ENCODE measurements at regions not wholly inside any gene's neighbourhood (a gene's known extent, or its start where the extent isn't known, plus 50 kb on each side); places are given as distances from the start of the nearest gene placed in this dataset.

- Histone ChIP-seq H4K20me1 (ENCODE audit: control insufficient read depth, insufficient read depth, low read depth, low read length) (no peaks in the 10 kb centered on the region), H3K27me3 (ENCODE audit: control insufficient read depth, low read length) (no peaks in the 10 kb centered on the region), H3K9me3 (ENCODE audit: control insufficient read depth, insufficient read depth, low read length) (no peaks in the 10 kb centered on the region), H3K27ac (ENCODE audit: low read depth, low read length) (no peak overlapping the region), H3K4me2 (ENCODE audit: low read length) (no peak overlapping the region), H3K9me2 (replicated peaks; ENCODE audit: control insufficient read depth, low read length) (no peaks in the 10 kb centered on the region), H3K79me2 (ENCODE audit: control insufficient read depth, low read length) (no peaks in the 10 kb centered on the region), H3K4me1 (ENCODE audit: control insufficient read depth, low read length) (no peaks in the 10 kb centered on the region), H3F3A (ENCODE audit: control insufficient read depth, insufficient read depth) (no peaks in the 10 kb centered on the region), H3K36me3 (ENCODE audit: control insufficient read depth, low read length) (no peaks in the 10 kb centered on the region), H3K4me3 (ENCODE audit: low read length) (no peak overlapping the region)
- TF ChIP-seq CTCF (IDR thresholded peaks at IDR 0.05; ENCODE audit: low read depth, low read length, poor library complexity, severe bottlenecking) = no peak
- no peak for TF ChIP-seq EZH2phosphoT487 (IDR thresholded peaks at IDR 0.05; ENCODE audit: borderline replicate concordance, low read length)
Observed at GRCh38 chr3:124223853-124224252, 231.9 kb upstream of the ROPN1 start.

GRCh38 chr3:124227150-124227630 lies 235.3 kb upstream of the ROPN1 start:
- H4K20me1 ChIP-seq (ENCODE audit: control insufficient read depth, insufficient read depth, low read depth, low read length) = no peaks in the 10 kb centered on the region
- H3K9me3 ChIP-seq (ENCODE audit: control insufficient read depth, insufficient read depth, low read length) = no peaks in the 10 kb centered on the region
- H3K9me2 ChIP-seq (replicated peaks; ENCODE audit: control insufficient read depth, low read length) = no peaks in the 10 kb centered on the region
- no peak overlapping the region for H3K4me3 ChIP-seq (ENCODE audit: low read length)
- no peaks in the 10 kb centered on the region for H3F3A ChIP-seq (ENCODE audit: control insufficient read depth, insufficient read depth)
- H3K4me2 ChIP-seq (ENCODE audit: low read length) = no peak overlapping the region
- no peaks in the 10 kb centered on the region for H3K79me2 ChIP-seq (ENCODE audit: control insufficient read depth, low read length)
- no peaks in the 10 kb centered on the region for H3K36me3 ChIP-seq (ENCODE audit: control insufficient read depth, low read length)
- TF ChIP-seq EZH2phosphoT487 (IDR thresholded peaks at IDR 0.05; ENCODE audit: borderline replicate concordance, low read length) (no peak), CTCF (IDR thresholded peaks at IDR 0.05; ENCODE audit: low read depth, low read length, poor library complexity, severe bottlenecking) (no peak)
- H3K27me3 ChIP-seq (ENCODE audit: control insufficient read depth, low read length) = no peaks in the 10 kb centered on the region
- no peak overlapping the region for H3K27ac ChIP-seq (ENCODE audit: low read depth, low read length)
- no peaks in the 10 kb centered on the region for H3K4me1 ChIP-seq (ENCODE audit: control insufficient read depth, low read length)

- H3K9me3 ChIP-seq (ENCODE audit: control insufficient read depth, insufficient read depth, low read length) = no peaks in the 10 kb centered on the region
- TF ChIP-seq CTCF (IDR thresholded peaks at IDR 0.05; ENCODE audit: low read depth, low read length, poor library complexity, severe bottlenecking) (no peak), EZH2phosphoT487 (IDR thresholded peaks at IDR 0.05; ENCODE audit: borderline replicate concordance, low read length) (no peak)
- H3F3A ChIP-seq (ENCODE audit: control insufficient read depth, insufficient read depth) = no peaks in the 10 kb centered on the region
- no peaks in the 10 kb centered on the region for H3K36me3 ChIP-seq (ENCODE audit: control insufficient read depth, low read length)
- no peaks in the 10 kb centered on the region for H3K27me3 ChIP-seq (ENCODE audit: control insufficient read depth, low read length)
- no peak overlapping the region for H3K4me3 ChIP-seq (ENCODE audit: low read length)
- no peak overlapping the region for H3K4me2 ChIP-seq (ENCODE audit: low read length)
- H3K9me2 ChIP-seq (replicated peaks; ENCODE audit: control insufficient read depth, low read length) = no peaks in the 10 kb centered on the region
- H3K79me2 ChIP-seq (ENCODE audit: control insufficient read depth, low read length) = no peaks in the 10 kb centered on the region
- no peaks in the 10 kb centered on the region for H4K20me1 ChIP-seq (ENCODE audit: control insufficient read depth, insufficient read depth, low read depth, low read length)
- H3K4me1 ChIP-seq (ENCODE audit: control insufficient read depth, low read length) = no peaks in the 10 kb centered on the region
- no peak overlapping the region for H3K27ac ChIP-seq (ENCODE audit: low read depth, low read length)
Observed at GRCh38 chr3:124229420-124229819, 237.5 kb upstream of the ROPN1 start.

All from DOHH2 (cell line).